GM23248 (cell line): ENCODE measurements at regions not wholly inside any gene's neighbourhood (a gene's known extent, or its start where the extent isn't known, plus 50 kb on each side); places are given as distances from the start of the nearest gene placed in this dataset.
"Not testable (repeated sequence)": the region's sequence is repeated elsewhere in the genome, so short reads cannot be mapped to it uniquely, and the experiment has no call there.

Source experiments
- DNase-seq: peaks from one replicate; pipeline ENCODE4 v3.0.0-alpha.2; 2015
- H2AFZ ChIP-seq: fragments of 200-600 bp; sonication (generic); 2 replicates; pipeline ENCODE4 v1.6.1; 2016; ENCODE audit warnings: antibody characterized with exemption
- H3F3A ChIP-seq: fragments of 200-600 bp; sonication (generic); 2 replicates; pipeline ENCODE4 v1.6.1; 2016; ENCODE audit warnings: mild to moderate bottlenecking, antibody characterized with exemption, mixed run types; ENCODE audit not compliant: insufficient read depth
- H3K27ac ChIP-seq: fragments of 200-600 bp; sonication (generic); 2 replicates; pipeline ENCODE4 v1.5.1; 2016; ENCODE audit warnings: mild to moderate bottlenecking
- H3K27me3 ChIP-seq: fragments of 200-600 bp; sonication (generic); replicated peaks from 2 replicates; pipeline ENCODE4 v1.6.1; 2016; ENCODE audit warnings: mild to moderate bottlenecking; ENCODE audit not compliant: insufficient read depth
- H3K36me3 ChIP-seq: fragments of 200-600 bp; sonication (generic); 2 replicates; pipeline ENCODE4 v1.6.1; 2016; ENCODE audit warnings: low read depth, mild to moderate bottlenecking
- H3K4me1 ChIP-seq: fragments of 200-600 bp; sonication (generic); 2 replicates; pipeline ENCODE4 v1.6.1; 2016; ENCODE audit warnings: mild to moderate bottlenecking; ENCODE audit not compliant: insufficient read depth
- H3K4me2 ChIP-seq: fragments of 200-600 bp; sonication (generic); one replicate; pipeline ENCODE4 v1.6.1; 2016; ENCODE audit warnings: mild to moderate bottlenecking; ENCODE audit not compliant: unreplicated experiment
- H3K4me3 ChIP-seq: fragments of 200-600 bp; sonication (generic); 2 replicates; pipeline ENCODE4 v1.5.1; 2016; ENCODE audit warnings: mild to moderate bottlenecking
- H3K79me2 ChIP-seq: fragments of 200-600 bp; sonication (generic); 2 replicates; pipeline ENCODE4 v1.6.1; 2016; ENCODE audit warnings: mild to moderate bottlenecking; ENCODE audit not compliant: insufficient read depth
- H3K9ac ChIP-seq: fragments of 200-600 bp; sonication (generic); 2 replicates; pipeline ENCODE4 v1.6.1; 2016; ENCODE audit warnings: mild to moderate bottlenecking
- H3K9me2 ChIP-seq: fragments of 200-600 bp; sonication (generic); 2 replicates; pipeline ENCODE4 v1.6.1; 2016; ENCODE audit warnings: mixed run types, mild to moderate bottlenecking, moderate library complexity; ENCODE audit not compliant: insufficient read depth
- H3K9me3 ChIP-seq: fragments of 200-600 bp; sonication (generic); one replicate; pipeline ENCODE4 v1.6.1; 2017; ENCODE audit warnings: low read depth
- H4K20me1 ChIP-seq: fragments of 200-600 bp; sonication (generic); 2 replicates; pipeline ENCODE4 v1.6.0; 2016; ENCODE audit not compliant: insufficient read depth
- EZH2 ChIP-seq: fragments of 200-600 bp; sonication (generic); IDR thresholded peaks from 2 replicates; pipeline ENCODE4 v1.6.1; 2018; ENCODE audit warnings: antibody characterized with exemption, mild to moderate bottlenecking; ENCODE audit not compliant: insufficient read depth, poor library complexity, severe bottlenecking
- EZH2phosphoT487 ChIP-seq: fragments of 200-600 bp; sonication (generic); IDR thresholded peaks from 2 replicates; pipeline ENCODE4 v1.6.1; 2018; ENCODE audit warnings: antibody characterized with exemption, moderate library complexity, mild to moderate bottlenecking, low read depth; ENCODE audit not compliant: insufficient read depth
- WGBS, 2 experiments: methylation state at CpG; one replicate each; pipeline ENCODE4 v1.1.6; 2015 to 2017; ENCODE audit warnings: low lambda C conversion rate in 2 of 2, low coverage in 1 of 2; ENCODE audit errors: missing lambda C conversion rate in 2 of 2; 5-methylcytosine and 5-hydroxymethylcytosine counted together
- in situ Hi-C: fragments of 300-500 bp; cut with MboI; formaldehyde crosslinking; loops from 2 replicates; pipeline ENCODE4 v1.15.0; 2020

DNA sequence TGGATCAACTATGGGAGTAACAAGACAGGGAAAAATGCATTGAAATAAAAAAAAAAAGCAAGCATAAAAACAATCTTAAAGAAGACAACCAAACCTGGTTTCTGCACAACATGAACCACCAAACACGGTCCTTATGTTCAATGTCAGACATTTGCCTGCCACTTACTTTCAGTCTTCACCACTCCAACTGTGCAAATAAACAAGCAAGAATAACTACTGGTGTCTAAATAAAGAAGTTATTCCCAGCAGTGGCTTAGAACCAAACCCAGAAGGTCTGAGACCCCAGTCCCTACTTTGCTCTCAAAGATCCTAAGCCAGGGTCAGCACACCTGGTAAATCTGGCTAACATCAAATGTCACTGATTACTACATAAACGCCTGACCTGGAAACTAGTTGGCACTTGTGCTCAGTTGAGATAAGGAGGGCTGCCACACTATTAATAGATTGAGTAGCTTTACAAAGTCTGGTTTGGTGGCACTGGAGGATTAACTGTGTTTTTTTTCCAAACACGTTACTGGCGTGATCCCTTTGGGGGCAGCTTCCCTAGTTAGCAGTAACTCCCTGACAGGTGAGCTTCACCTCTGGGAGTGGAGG is 62.7 kb upstream of the ABLIM1 start:
- Histone ChIP-seq H2AFZ (no peak overlapping the region), H3K27ac (no peak overlapping the region), H3K9me2 (no peaks in the 10 kb centered on the region), H3K79me2 (no peaks in the 10 kb centered on the region), H3K9me3 (no peaks in the 10 kb centered on the region), H4K20me1 (no peaks in the 10 kb centered on the region), H3K9ac (no peak overlapping the region), H3K4me3 (no peak overlapping the region), H3F3A (no peaks in the 10 kb centered on the region), H3K36me3 (no peaks in the 10 kb centered on the region), H3K4me2 (no peak overlapping the region), H3K4me1 (no peaks in the 10 kb centered on the region; the same call in 1 of the 2 replicates), H3K27me3 (peaks cover 6% of the 10 kb centered on the region; the same call in 1 of the 2 replicates)
- 47 to 68% methylated on average over 4 of the region's 4 CpGs for WGBS, 2 experiments
- no peak for TF ChIP-seq EZH2
- no peak for TF ChIP-seq EZH2phosphoT487
- DNase-seq = no peak
- in situ Hi-C loops = no loop called here

DNA sequence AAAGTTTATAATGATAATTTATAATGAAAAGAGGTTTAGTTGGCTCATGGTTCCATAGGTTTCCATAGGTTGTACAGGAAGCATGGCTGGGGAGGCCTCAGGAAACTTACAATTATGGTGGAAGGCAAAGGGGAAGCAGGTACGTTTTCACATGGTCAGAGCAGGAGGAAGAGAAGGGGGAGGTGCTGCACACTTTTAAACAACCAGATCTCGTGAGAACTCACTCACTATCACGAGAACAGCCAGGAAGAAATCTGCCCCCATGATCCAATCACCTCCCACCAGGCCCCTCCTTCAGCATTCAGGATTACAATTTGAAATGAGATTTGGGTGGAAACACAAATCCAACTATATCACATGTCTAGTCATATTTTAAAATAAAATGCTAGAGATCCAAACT is 64.1 kb upstream of the ABLIM1 start:
- H2AFZ ChIP-seq, in situ Hi-C loops, H3K79me2 ChIP-seq, DNase-seq, H3K4me2 ChIP-seq, H3F3A ChIP-seq, H4K20me1 ChIP-seq, H3K9me2 ChIP-seq, H3K9ac ChIP-seq, H3K36me3 ChIP-seq, H3K27me3 ChIP-seq, H3K4me1 ChIP-seq, H3K9me3 ChIP-seq, H3K4me3 ChIP-seq, H3K27ac ChIP-seq: not testable (repeated sequence)
- WGBS, 2 experiments = 39% methylated on average over 3 of the region's 3 CpGs

DNA sequence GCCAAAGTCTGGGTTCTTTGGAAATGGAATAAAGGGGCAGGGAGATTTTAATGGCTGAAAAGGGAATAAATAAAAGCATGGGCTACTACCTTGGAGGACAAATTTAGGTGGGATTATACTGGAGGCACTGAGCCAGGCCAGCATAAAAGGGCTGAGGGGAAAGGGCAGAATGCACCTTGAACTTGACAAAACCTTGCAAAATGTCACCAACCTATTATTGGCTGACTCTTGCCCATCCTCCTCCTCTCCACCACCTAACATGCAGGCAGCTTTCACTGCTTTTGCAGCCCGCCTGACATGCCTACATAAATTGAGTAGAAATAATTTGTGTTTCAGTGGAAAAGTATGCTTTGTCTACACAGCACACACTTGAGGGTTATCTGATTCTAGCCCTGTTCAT is 65.3 kb upstream of the ABLIM1 start:
- Histone ChIP-seq H3K27me3 (peaks cover 4% of the 10 kb centered on the region; the same call in 1 of the 2 replicates), H3K9ac (no peak overlapping the region), H3K27ac (no peak overlapping the region), H4K20me1 (no peaks in the 10 kb centered on the region), H3K79me2 (no peaks in the 10 kb centered on the region), H3K4me1 (no peaks in the 10 kb centered on the region), H3K4me3 (no peak overlapping the region), H3K4me2 (no peak overlapping the region), H3F3A (no peaks in the 10 kb centered on the region), H3K9me3 (no peaks in the 10 kb centered on the region), H3K36me3 (no peaks in the 10 kb centered on the region), H3K9me2 (no peaks in the 10 kb centered on the region), H2AFZ (no peak overlapping the region)
- 24 to 45% methylated on average over 1 of the region's 1 CpG for WGBS, 2 experiments
- TF ChIP-seq EZH2phosphoT487 = no peak
- TF ChIP-seq EZH2 = no peak
- in situ Hi-C loops = no loop called here
- no peak for DNase-seq

DNA sequence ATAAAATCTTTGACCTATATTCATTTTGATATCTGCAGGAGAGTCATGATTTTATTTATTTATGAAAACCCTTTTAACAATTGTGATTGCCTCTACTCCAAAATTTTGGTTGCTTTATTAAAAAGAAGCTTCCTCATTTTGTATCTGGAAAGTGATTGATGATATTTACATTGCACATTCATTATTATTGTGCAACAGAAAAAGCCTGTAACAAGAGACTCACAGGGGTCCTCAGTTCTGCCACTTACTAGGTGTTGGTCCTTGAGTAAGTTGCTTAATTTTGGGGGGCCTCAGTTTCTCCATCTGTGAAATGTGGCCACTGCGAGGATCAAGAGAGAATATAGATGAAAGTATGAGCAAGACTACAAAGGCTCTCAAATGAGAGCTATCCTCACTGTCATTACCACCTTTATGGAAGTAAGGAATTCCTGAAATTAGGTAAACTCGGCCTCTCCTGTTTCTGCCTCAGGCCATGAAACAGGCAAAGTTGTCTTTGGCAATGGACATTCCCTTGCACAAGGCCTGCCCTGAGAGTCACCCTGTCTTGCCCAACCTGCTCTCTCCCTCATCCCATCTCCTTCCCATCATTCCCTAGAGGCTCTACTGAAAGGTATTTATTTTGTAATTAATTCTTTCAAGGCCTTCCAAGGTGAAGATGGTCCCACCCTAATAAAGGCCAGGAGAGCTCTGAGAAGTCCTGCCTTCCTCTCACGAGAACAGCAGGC is 66.1 kb upstream of the ABLIM1 start:
- no peaks in the 10 kb centered on the region for H3F3A ChIP-seq
- in situ Hi-C loops = no loop called here
- no peak overlapping the region for H3K4me2 ChIP-seq
- H3K27ac ChIP-seq = no peak overlapping the region
- H3K9me2 ChIP-seq = no peaks in the 10 kb centered on the region
- 61 to 68% methylated on average over 3 of the region's 3 CpGs for WGBS, 2 experiments
- H3K4me1 ChIP-seq = no peaks in the 10 kb centered on the region
- H4K20me1 ChIP-seq = no peaks in the 10 kb centered on the region
- H3K4me3 ChIP-seq = no peak overlapping the region
- H3K9me3 ChIP-seq = no peaks in the 10 kb centered on the region
- 0 out of 2 replicates have a peak, but pooled peaks cover 4% of the 10 kb centered on the region for H3K27me3 ChIP-seq
- no peak for DNase-seq
- H2AFZ ChIP-seq = no peak overlapping the region
- H3K79me2 ChIP-seq = no peaks in the 10 kb centered on the region
- H3K9ac ChIP-seq = no peak overlapping the region
- TF ChIP-seq EZH2phosphoT487 (no peak), EZH2 (no peak)
- no peaks in the 10 kb centered on the region for H3K36me3 ChIP-seq

DNA sequence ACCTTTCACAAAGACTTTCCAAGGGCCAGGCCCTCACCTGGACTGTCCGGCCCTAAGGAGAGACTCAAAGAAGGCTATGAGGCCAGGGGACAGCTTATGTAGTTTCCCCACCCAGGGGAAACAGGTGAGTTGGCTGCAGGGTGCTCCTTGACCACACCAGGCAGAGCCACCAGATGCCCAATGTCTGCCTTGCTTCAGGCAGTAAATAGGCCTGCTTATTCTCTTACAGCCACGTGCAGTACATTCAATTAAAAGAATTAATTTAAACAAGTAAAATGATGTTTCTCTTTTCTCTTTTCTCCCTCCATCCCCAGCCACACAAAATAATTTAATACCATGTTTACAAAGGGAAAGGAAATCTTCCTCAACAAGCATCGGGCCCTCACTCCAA is 66.6 kb upstream of the ABLIM1 start:
- in situ Hi-C loops = no loop called here
- Histone ChIP-seq H3K9me3 (no peaks in the 10 kb centered on the region), H2AFZ (no peak overlapping the region), H3K9ac (no peak overlapping the region), H3K4me2 (no peak overlapping the region), H4K20me1 (no peaks in the 10 kb centered on the region), H3K27ac (no peak overlapping the region), H3K79me2 (no peaks in the 10 kb centered on the region), H3K9me2 (no peaks in the 10 kb centered on the region), H3K36me3 (no peaks in the 10 kb centered on the region), H3K27me3 (0 out of 2 replicates have a peak, but pooled peaks cover 4% of the 10 kb centered on the region), H3K4me3 (no peak overlapping the region), H3F3A (no peaks in the 10 kb centered on the region), H3K4me1 (no peaks in the 10 kb centered on the region)
- TF ChIP-seq EZH2 = no peak
- TF ChIP-seq EZH2phosphoT487 = no peak
- WGBS, 2 experiments = 50 to 51% methylated on average over 3 of the region's 3 CpGs
- no peak for DNase-seq
